IMR-90 (cell line): ENCODE measurements at regions not wholly inside any gene's neighbourhood (a gene's known extent, or its start where the extent isn't known, plus 50 kb on each side); places are given as distances from the start of the nearest gene placed in this dataset.

Experiments used
- CEBPB ChIP-seq: IDR thresholded peaks from 2 replicates; pipeline ENCODE4 v1.6.1; 2012; ENCODE audit warnings: low read depth, low read length, improper control_type of control experiment
- CTCF ChIP-seq: conservative IDR thresholded peaks from 2 replicates; pipeline ENCODE4 v1.5.1; 2012; ENCODE audit warnings: mild to moderate bottlenecking, low read depth, low read length, improper control_type of control experiment
- POLR2A ChIP-seq: IDR thresholded peaks from 2 replicates; pipeline ENCODE4 v1.6.1; 2012; ENCODE audit warnings: mild to moderate bottlenecking, low read depth, low read length
- RAD21 ChIP-seq: IDR thresholded peaks from 2 replicates; pipeline ENCODE4 v1.6.1; 2012; ENCODE audit warnings: low read length, improper control_type of control experiment
- RFX5 ChIP-seq: IDR thresholded peaks from 2 replicates; pipeline ENCODE4 v1.8.0; 2012; ENCODE audit warnings: low read depth, mild to moderate bottlenecking, low read length, moderate library complexity
- SMC3 ChIP-seq: fragments of 150-350 bp; IDR thresholded peaks from 2 replicates; pipeline ENCODE4 v1.6.1; 2016; ENCODE audit warnings: low read depth, mild to moderate bottlenecking, antibody characterized with exemption, low read length, moderate library complexity
- USF2 ChIP-seq: fragments of 150-350 bp; IDR thresholded peaks from 2 replicates; pipeline ENCODE4 v1.6.1; 2017; ENCODE audit warnings: mild to moderate bottlenecking, antibody characterized with exemption, low read length, low read depth

DNA sequence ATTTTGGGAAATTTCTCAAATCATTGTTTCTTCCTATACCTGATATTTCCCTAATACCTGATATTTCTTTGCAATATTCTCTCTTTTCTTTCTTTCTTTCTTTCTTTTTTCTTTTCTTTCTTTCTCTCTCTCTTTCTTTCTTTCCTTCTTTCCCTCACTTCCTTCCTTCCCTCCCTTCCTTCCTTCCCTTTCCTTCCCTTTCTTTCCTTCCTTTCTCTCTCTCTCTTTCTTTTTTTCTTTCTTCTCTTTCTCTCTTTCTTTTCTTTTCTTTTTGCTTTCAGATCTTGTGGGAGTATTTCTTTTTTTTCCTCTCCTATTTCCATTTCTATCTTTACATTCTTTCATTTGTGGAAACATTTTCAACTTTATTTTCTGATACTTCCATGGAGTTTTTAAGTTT lies 76.1 kb upstream of the ANKEF1 start:
- TF ChIP-seq CTCF, result no peak
- TF ChIP-seq RAD21, result no peak
- no peak for TF ChIP-seq USF2
- TF ChIP-seq SMC3, result no peak
- no peak for TF ChIP-seq CEBPB
- no peak for TF ChIP-seq POLR2A
- no peak for TF ChIP-seq RFX5
